Parathyroid adenoma (tissue), 2 donors: ENCODE measurements at regions not wholly inside any gene's neighbourhood (a gene's known extent, or its start where the extent isn't known, plus 50 kb on each side); places are given as distances from the start of the nearest gene placed in this dataset.

Experiments used
- H2AFZ ChIP-seq: fragments of 300-600 bp; sonication (generic); one replicate; pipeline ENCODE4 v1.7.0; 2017; ENCODE audit warnings: antibody characterized with exemption, mild to moderate bottlenecking
- H3K27ac ChIP-seq: fragments of 300-600 bp; sonication (generic); one replicate; pipeline ENCODE4 v1.7.0; 2017
- H3K27me3 ChIP-seq: fragments of 300-600 bp; sonication (generic); one replicate; pipeline ENCODE4 v1.7.0; 2017; ENCODE audit warnings: low read length; ENCODE audit not compliant: control insufficient read depth, insufficient read depth
- H3K36me3 ChIP-seq: fragments of 300-600 bp; sonication (generic); one replicate; pipeline ENCODE4 v1.7.0; 2017; ENCODE audit warnings: low read length; ENCODE audit not compliant: control insufficient read depth, insufficient read depth
- H3K4me1 ChIP-seq: fragments of 300-600 bp; sonication (generic); one replicate; pipeline ENCODE4 v1.7.0; 2017; ENCODE audit warnings: control low read depth
- H3K4me2 ChIP-seq: fragments of 300-600 bp; sonication (generic); one replicate; pipeline ENCODE4 v1.7.0; 2017; ENCODE audit warnings: low read length
- H3K4me3 ChIP-seq: fragments of 300-600 bp; sonication (generic); one replicate; pipeline ENCODE4 v1.7.0; 2017; ENCODE audit warnings: low read depth, low read length
- H3K79me2 ChIP-seq: fragments of 300-600 bp; sonication (generic); one replicate; pipeline ENCODE4 v1.7.0; 2017; ENCODE audit warnings: control low read depth
- H3K9ac ChIP-seq: fragments of 300-600 bp; sonication (generic); one replicate; pipeline ENCODE4 v1.7.0; 2017; ENCODE audit warnings: mild to moderate bottlenecking
- H3K9me3 ChIP-seq: fragments of 300-600 bp; sonication (generic); one replicate; pipeline ENCODE4 v1.7.0; 2017; ENCODE audit warnings: low read length; ENCODE audit not compliant: control insufficient read depth
- CTCF ChIP-seq: fragments of 300-600 bp; sonication (generic); IDR thresholded peaks from one replicate; pipeline ENCODE4 v1.7.0; 2017; ENCODE audit warnings: antibody characterized with exemption, mild to moderate bottlenecking
- donor health status: primary hyperparathyroidism.

GRCh38 chr13:60754211-60755090 lies 357.4 kb downstream of the TDRD3 start:
- no peaks in the 10 kb centered on the region for H3K36me3 ChIP-seq
- no peaks in the 10 kb centered on the region for H3K4me1 ChIP-seq
- H3K9ac ChIP-seq, result no peak overlapping the region
- no peak overlapping the region for H2AFZ ChIP-seq
- no peak overlapping the region for H3K27ac ChIP-seq
- H3K79me2 ChIP-seq, result no peaks in the 10 kb centered on the region
- H3K9me3 ChIP-seq, result no peaks in the 10 kb centered on the region
- H3K27me3 ChIP-seq, result no peaks in the 10 kb centered on the region
- H3K4me2 ChIP-seq, result no peak overlapping the region
- no peak for TF ChIP-seq CTCF
- H3K4me3 ChIP-seq, result no peak overlapping the region

- H3K27ac ChIP-seq, result no peak overlapping the region
- H3K4me3 ChIP-seq, result no peak overlapping the region
- H3K27me3 ChIP-seq, result no peaks in the 10 kb centered on the region
- H3K79me2 ChIP-seq, result no peaks in the 10 kb centered on the region
- no peaks in the 10 kb centered on the region for H3K9me3 ChIP-seq
- H3K36me3 ChIP-seq, result no peaks in the 10 kb centered on the region
- no peak overlapping the region for H3K9ac ChIP-seq
- no peak overlapping the region for H2AFZ ChIP-seq
- TF ChIP-seq CTCF, result no peak
- no peak overlapping the region for H3K4me2 ChIP-seq
- H3K4me1 ChIP-seq, result no peaks in the 10 kb centered on the region
Observed at GRCh38 chr13:60753641-60754040, 356.6 kb downstream of the TDRD3 start.

GRCh38 chr13:60745343-60745742 lies 348.3 kb downstream of the TDRD3 start:
- no peak overlapping the region for H3K9ac ChIP-seq
- H3K4me3 ChIP-seq, result no peak overlapping the region
- no peak overlapping the region for H3K4me2 ChIP-seq
- peaks cover 3% of the 10 kb centered on the region for H3K27me3 ChIP-seq
- no peaks in the 10 kb centered on the region for H3K9me3 ChIP-seq
- no peaks in the 10 kb centered on the region for H3K79me2 ChIP-seq
- no peaks in the 10 kb centered on the region for H3K4me1 ChIP-seq
- no peak for TF ChIP-seq CTCF
- no peaks in the 10 kb centered on the region for H3K36me3 ChIP-seq
- no peak overlapping the region for H2AFZ ChIP-seq
- H3K27ac ChIP-seq, result no peak overlapping the region

GRCh38 chr13:60733933-60734332 lies 336.9 kb downstream of the TDRD3 start:
- no peaks in the 10 kb centered on the region for H3K4me1 ChIP-seq
- no peak overlapping the region for H3K4me2 ChIP-seq
- no peaks in the 10 kb centered on the region for H3K79me2 ChIP-seq
- no peaks in the 10 kb centered on the region for H3K27me3 ChIP-seq
- H3K27ac ChIP-seq, result no peak overlapping the region
- no peak overlapping the region for H2AFZ ChIP-seq
- H3K9me3 ChIP-seq, result no peaks in the 10 kb centered on the region
- TF ChIP-seq CTCF, result no peak
- H3K9ac ChIP-seq, result no peak overlapping the region
- H3K36me3 ChIP-seq, result no peaks in the 10 kb centered on the region
- H3K4me3 ChIP-seq, result no peak overlapping the region

- no peak overlapping the region for H3K27ac ChIP-seq
- no peaks in the 10 kb centered on the region for H3K36me3 ChIP-seq
- H3K4me1 ChIP-seq, result no peaks in the 10 kb centered on the region
- no peaks in the 10 kb centered on the region for H3K9me3 ChIP-seq
- no peaks in the 10 kb centered on the region for H3K79me2 ChIP-seq
- no peak overlapping the region for H2AFZ ChIP-seq
- H3K27me3 ChIP-seq, result no peaks in the 10 kb centered on the region
- no peak overlapping the region for H3K4me2 ChIP-seq
- H3K4me3 ChIP-seq, result no peak overlapping the region
- no peak for TF ChIP-seq CTCF
- H3K9ac ChIP-seq, result no peak overlapping the region
Observed at GRCh38 chr13:60727140-60727539, 330.1 kb downstream of the TDRD3 start.
